ENCODE measurements at regions not wholly inside any gene's neighbourhood (a gene's known extent, or its start where the extent isn't known, plus 50 kb on each side); places are given as distances from the start of the nearest gene placed in this dataset.

GRCh38 chr12:91601054-91601453, 418.4 kb upstream of the DCN start:
- no peak for DNase-seq (ENCODE audit: low spot score)
- in situ Hi-C loops (cut with HindIII; ENCODE audit: low sequenced_read_pairs) = no loop called here

- no peak for DNase-seq (ENCODE audit: low spot score)
- in situ Hi-C loops (cut with HindIII; ENCODE audit: low sequenced_read_pairs) = no loop called here
These were observed 412.1 kb upstream of the DCN start for GRCh38 chr12:91594715-91595114.

DNA sequence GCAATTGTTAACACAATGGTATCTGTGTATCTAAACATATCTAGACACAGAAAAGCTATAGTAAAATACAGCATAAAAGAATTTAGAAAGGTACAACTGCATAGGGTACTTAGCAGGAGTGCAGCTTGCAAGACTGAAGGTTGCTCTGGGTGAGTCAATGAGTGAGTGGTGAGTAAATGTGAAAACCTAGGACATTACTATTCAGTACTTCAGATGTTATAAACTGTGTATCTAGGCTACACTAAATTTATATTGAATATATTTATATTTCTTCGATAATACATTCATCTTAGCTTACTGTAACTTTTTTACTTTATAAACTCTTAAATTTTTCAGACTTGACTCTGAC, 409.0 kb upstream of the DCN start:
- in situ Hi-C loops (cut with HindIII; ENCODE audit: low sequenced_read_pairs) = no loop called here
- no peak for DNase-seq (ENCODE audit: low spot score)

DNA sequence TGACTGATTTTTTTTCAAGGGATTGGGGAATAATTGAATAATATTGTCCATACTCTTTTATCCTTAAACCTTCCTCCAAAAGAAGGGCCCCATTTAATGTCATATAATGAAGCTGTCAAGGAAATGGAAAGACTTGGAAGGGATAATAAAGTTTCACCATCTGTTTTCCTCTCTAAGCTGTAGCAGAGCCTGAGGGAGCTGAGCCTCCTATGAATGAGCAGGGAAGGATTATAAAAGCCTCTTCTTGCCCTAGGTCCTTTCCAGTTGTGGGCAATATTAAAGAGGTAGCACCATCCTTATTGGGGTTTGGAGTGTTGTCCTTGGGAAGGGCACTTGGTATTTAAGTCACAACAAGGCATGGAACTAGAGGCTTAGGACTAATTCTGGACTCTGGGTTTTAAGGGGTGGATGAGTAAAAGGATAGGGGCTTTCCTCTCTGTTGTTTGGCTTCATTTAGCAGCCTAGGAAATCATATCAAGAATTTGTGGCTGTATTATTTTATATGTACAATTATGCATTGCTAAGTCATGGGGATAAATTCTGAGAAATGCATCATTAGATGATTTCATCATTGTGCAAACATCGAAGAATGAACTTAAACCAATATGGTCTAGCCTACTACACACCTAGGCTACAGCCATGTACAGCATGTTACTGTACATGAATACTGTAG, 408.5 kb upstream of the DCN start:
- in situ Hi-C loops (cut with HindIII; ENCODE audit: low sequenced_read_pairs) = no loop called here
- DNase-seq (ENCODE audit: low spot score) = no peak

GRCh38 chr12:91588874-91589454, 406.3 kb upstream of the DCN start:
- DNase-seq (ENCODE audit: low spot score) = no peak
- in situ Hi-C loops (cut with HindIII; ENCODE audit: low sequenced_read_pairs) = no loop called here

DNA sequence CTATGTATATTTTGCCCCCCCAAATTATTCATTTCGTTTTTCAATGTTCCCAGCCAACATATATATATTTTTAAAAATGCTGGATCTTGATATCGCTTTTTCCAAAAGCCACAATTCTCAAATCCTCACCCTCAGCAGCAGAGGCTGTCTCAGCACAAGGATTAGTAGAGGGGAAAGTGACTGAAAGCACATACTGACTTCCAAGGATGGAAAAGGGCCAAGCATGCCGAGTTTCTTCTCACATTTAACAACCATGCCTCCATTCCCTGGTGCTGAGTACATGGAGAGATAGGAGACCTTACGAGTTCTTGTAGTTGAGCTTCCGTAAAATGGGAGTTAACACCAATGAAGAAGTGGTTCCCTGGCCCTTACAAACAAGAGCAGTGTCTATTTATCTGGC, 403.4 kb upstream of the DCN start:
- DNase-seq (ENCODE audit: low spot score) = no peak
- in situ Hi-C loops (cut with HindIII; ENCODE audit: low sequenced_read_pairs) = no loop called here

- in situ Hi-C loops (cut with HindIII; ENCODE audit: low sequenced_read_pairs) = no loop called here
- DNase-seq (ENCODE audit: low spot score) = no peak
These were observed 400.2 kb upstream of the DCN start for GRCh38 chr12:91582811-91583210.

GRCh38 chr12:91579516-91580263, 397.1 kb upstream of the DCN start:
- in situ Hi-C loops (cut with HindIII; ENCODE audit: low sequenced_read_pairs) = no loop called here

GRCh38 chr12:91577586-91578539, 395.2 kb upstream of the DCN start:
- peak; percentile 75 for DNase-seq (ENCODE audit: low spot score)
- in situ Hi-C loops (cut with HindIII; ENCODE audit: low sequenced_read_pairs) = no loop called here

More at GRCh38 chr12:91579516-91580263, 397.1 kb upstream of the DCN start:
- DNase-seq (ENCODE audit: low spot score) = peak; percentile 79

DNA sequence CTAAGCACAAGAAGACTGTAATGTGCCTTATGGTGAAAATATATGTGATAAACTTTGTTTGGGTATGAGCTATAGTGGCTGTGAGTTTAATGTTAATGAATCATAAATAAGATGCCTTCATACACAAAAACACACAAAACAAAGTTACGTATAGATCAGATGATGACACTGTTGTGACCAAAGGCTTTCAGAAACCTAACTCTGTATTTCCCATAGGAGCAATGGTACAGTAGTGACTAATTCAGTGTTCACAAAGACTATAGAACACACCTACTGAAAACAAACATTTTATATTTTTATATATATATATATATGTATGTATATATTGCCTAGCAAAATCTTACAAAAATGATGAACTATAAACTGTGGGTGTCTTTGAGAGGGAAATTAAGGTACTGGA, 393.8 kb upstream of the DCN start:
- in situ Hi-C loops (cut with HindIII; ENCODE audit: low sequenced_read_pairs) = no loop called here
- no peak for DNase-seq (ENCODE audit: low spot score)

DNA sequence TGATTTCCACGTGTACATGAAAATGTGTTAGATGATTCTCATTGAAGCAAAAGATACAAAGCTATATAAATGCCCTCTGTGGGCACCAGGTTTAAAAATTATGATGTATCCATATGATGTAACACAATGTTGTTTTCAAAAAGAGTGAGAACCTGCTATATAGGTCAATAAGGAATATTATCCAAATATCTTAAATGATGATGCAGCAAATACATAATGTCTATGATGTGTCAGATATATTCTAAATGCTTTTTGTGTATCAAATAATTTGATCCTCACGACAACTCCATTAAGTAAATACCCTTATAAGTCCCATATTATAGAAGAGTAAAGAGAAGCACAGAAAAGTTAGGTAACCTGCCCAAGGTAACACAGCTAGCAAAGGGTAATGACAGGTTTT, 393.0 kb upstream of the DCN start:
- DNase-seq (ENCODE audit: low spot score) = no peak
- in situ Hi-C loops (cut with HindIII; ENCODE audit: low sequenced_read_pairs) = no loop called here

- in situ Hi-C loops (cut with HindIII; ENCODE audit: low sequenced_read_pairs) = no loop called here
- DNase-seq (ENCODE audit: low spot score) = no peak
These were observed 392.4 kb upstream of the DCN start for GRCh38 chr12:91574975-91575374.

DNA sequence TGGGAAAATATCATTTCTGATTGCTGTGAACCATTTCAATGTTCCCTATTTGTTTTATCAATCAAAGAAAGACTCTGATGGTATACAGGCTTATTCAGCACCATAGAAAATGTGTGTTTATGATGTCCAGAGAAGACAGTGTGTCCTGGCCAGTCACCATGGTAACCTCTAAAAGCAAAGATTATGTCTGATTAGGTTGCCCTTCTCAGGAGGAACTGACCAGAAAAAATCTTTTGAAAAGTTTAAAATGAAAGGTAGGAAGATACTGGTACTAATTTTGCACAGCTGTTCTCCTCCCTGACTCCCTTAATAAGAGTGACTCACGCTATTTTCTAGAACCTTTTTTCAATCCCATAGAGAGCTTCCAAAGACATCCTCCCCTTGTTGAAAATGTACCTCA, 391.8 kb upstream of the DCN start:
- DNase-seq (ENCODE audit: low spot score) = peak; percentile 65
- in situ Hi-C loops (cut with HindIII; ENCODE audit: low sequenced_read_pairs) = no loop called here

DNA sequence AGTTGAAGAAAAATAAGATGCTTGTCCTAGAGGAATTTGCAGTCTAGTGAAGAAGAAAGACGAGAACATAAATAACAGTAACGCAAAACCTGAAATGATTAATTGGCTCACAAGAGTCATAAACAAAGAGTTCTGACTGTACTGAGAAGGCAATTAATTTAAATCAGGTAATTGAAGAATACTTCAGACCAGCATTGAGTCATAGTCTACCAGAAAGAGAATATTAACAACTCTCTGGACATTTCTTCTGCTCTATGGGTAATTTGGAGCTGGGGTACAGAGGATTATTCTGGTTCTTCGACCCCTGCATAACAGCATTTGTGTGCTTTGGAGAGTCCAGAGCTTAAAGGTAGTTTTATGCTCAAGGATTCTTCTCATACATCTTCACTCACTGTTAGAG, 390.3 kb upstream of the DCN start:
- DNase-seq (ENCODE audit: low spot score) = no peak
- in situ Hi-C loops (cut with HindIII; ENCODE audit: low sequenced_read_pairs) = no loop called here

GRCh38 chr12:91567100-91567485, 384.5 kb upstream of the DCN start:
- no peak for DNase-seq (ENCODE audit: low spot score)
- in situ Hi-C loops (cut with HindIII; ENCODE audit: low sequenced_read_pairs) = no loop called here

DNA sequence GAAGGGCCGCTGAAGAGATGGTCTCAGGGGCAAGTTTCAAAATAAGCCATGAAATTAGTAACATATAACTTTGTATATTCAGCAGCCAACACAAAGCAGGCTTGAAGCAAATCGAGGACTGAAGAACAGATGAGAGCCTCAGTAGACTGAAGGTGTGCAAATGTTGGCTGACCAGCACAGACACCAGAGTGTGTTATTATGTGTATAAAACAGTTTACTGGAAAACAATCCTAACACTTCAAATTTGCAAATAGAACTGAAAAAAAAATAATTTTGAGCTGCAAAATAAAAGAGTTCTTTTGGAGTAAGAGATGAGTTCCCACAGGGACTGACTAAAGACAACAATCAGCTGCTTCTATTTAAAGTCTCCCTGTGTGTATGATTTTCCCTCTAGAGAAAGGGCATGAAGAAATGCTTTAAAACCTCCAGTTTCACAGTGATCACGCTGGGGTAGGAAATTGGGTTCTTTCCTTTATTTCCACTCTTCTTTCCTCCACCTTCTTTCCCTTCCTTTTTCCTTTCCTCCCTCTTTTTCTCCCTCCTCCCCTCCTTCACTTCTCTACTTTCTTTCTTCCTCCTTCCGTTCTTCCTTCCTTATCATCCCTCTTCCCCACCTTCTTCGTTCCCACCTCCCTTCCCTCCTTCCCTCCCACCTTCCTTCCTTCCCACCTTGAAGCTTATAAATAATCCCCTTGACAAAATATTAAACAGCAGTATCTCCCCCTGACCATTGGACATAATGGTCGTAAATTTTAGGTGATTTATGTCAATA, 383.9 kb upstream of the DCN start:
- peak; percentile 68 for DNase-seq (ENCODE audit: low spot score)
- in situ Hi-C loops (cut with HindIII; ENCODE audit: low sequenced_read_pairs) = no loop called here

DNA sequence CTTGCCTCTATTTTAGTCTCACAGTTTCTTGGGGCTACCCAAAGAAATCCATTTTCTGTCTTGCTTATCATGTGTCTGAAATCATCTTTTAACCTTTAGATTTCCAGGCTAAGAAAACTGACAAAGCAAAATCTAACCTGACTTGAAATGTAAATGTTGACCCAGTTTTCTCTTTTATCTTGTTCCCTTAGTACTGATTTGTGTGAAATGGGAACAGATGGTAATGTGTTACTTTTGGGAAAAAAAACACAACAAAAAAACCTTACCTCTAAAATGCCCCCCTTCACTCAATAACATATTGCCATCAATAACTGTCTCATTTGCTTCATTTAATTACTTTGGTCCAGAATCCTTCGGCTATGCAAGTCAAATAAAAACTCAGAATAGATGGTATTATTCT, 383.2 kb upstream of the DCN start:
- in situ Hi-C loops (cut with HindIII; ENCODE audit: low sequenced_read_pairs) = no loop called here
- DNase-seq (ENCODE audit: low spot score) = peak; percentile 80

DNA sequence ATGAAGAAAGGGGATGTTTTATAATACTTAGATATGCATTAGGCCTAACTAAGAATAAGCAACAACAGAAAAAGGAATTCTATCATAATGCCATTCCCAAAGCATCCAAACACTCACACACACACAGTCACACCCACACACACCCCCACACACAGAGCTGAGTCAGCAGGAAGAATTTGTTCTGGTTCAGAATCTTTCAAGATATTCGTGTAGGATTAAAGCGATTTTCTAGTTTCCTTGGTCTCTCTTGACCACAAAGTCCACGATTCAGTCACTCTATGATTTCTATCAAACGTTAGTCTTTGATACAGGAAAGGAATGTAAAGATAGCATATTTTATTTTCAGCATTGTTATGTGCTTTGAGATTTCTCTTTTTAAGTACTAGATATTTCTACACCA, 382.6 kb upstream of the DCN start:
- in situ Hi-C loops (cut with HindIII; ENCODE audit: low sequenced_read_pairs) = no loop called here
- no peak for DNase-seq (ENCODE audit: low spot score)
